T-helper 17 cell (primary cell): ENCODE measurements at regions not wholly inside any gene's neighbourhood (a gene's known extent, or its start where the extent isn't known, plus 50 kb on each side); places are given as distances from the start of the nearest gene placed in this dataset.

ENCODE experiments used
- ATAC-seq: fragments of 150-1000 bp; cut with Tn5 transposase; 2 replicates; pipeline ENCODE4 v1.10.0; 2021; ENCODE audit warnings: mild to moderate bottlenecking, moderate library complexity
- DNase-seq, 3 donors: peaks; one replicate each; pipeline versions ENCODE4 v3.0.0 to v3.0.0-alpha.2; 2020 to 2021
- H3K9me3 ChIP-seq: one replicate; pipeline ENCODE4 v1.7.0; 2013; ENCODE audit warnings: low read length, mild to moderate bottlenecking; ENCODE audit not compliant: control insufficient read depth, poor library complexity, severe bottlenecking
- H3K27ac Mint-ChIP-seq: one replicate; pipeline ENCODE4 v1.8.0; 2022; ENCODE audit warnings: mild to moderate bottlenecking, moderate library complexity, mixed read lengths
- H3K27me3 Mint-ChIP-seq: one replicate; pipeline ENCODE4 v1.8.0; 2022; ENCODE audit warnings: mixed read lengths
- H3K36me3 Mint-ChIP-seq: one replicate; pipeline ENCODE4 v1.8.0; 2022; ENCODE audit warnings: low read depth, mixed read lengths
- H3K4me1 Mint-ChIP-seq: one replicate; pipeline ENCODE4 v1.8.0; 2022; ENCODE audit warnings: mild to moderate bottlenecking, mixed read lengths
- H3K4me3 Mint-ChIP-seq: one replicate; pipeline ENCODE4 v1.8.0; 2022; ENCODE audit warnings: mild to moderate bottlenecking, moderate library complexity, mixed read lengths

DNA sequence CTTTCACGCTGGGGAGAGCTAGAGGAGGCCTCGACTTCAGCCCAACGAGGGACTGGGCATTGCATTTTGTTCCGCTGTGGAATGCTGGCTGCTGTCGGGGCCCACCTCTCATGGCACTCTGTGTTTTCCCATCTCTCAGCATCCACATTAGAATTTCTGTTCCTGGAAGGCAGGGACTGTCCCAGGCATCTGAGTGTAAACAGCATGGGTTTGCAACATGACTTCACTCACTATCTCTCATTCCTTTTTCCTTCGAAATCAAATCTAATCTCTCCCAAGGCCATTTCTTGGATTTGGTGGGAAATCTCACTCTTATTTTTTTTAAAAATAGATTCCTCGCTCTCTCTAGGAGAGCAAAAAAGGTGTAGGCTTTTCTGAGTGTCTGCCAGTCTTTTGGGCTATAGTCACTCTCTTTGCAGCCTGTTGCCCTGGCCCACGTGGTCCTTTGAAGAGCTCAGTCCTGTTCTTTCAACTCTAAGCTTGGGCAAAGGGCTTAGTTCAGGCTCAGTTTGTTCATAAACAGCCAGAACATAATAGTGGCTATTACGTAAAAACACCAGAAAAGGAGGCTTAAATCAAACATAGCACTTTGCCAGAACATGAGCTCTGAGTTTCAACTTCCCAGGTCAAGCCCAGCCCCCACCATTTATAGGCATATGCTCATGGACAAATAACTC lies 284.6 kb upstream of the ZFP64 start:
- Mint-ChIP-seq H3K4me3 (no peak overlapping the region), H3K27me3 (no peaks in the 10 kb centered on the region), H3K36me3 (no peaks in the 10 kb centered on the region), H3K4me1 (peaks cover 3% of the 10 kb centered on the region), H3K27ac (no peak overlapping the region)
- DNase-seq (no peak), ATAC-seq (no peak)
- no peaks in the 10 kb centered on the region for H3K9me3 ChIP-seq

DNA sequence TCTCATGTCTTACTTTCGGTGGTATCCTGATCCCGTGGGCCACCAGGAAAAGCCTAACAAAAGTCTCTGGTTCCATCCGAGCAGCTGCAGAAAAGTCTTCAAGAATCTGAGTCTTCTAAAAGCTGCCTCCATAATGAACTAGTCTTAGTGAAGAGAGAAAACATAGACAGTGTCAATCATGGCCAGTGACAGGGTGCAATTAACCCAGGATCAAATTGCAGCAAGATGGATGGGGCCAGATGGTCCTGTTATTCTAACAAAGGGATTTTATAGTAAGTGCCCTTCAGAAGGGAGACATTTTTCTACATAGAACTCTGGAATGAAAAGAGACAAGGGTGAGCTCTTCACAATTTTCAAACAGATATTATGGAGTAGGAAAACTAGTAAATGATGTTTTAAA lies 281.6 kb upstream of the ZFP64 start:
- no peak overlapping the region for H3K27ac Mint-ChIP-seq

DNA sequence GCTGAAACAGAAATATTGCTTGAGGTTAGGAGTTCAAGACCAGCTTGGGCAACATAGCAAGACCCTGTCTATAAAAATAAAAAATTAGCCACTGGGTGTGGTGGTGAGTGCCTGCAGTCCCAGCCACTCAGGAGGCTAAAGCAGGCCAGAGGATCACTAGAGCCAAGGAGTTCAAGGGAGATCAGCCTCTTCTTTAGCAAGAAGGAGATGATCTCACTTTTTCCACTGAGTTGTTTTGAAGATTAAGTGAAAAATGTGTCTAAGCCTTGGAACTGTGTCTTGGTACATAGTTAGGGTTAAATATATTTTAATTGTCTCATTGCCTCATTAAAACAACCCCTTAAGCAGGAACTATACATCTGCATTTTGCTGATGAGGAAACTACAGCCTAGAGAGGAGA lies 279.0 kb upstream of the ZFP64 start:
- Mint-ChIP-seq H3K4me1 (peaks cover 3% of the 10 kb centered on the region), H3K4me3 (no peak overlapping the region), H3K36me3 (peaks cover under 1% of the 10 kb centered on the region), H3K27me3 (no peaks in the 10 kb centered on the region), H3K27ac (no peak overlapping the region)
- DNase-seq: no peak
- no peak for ATAC-seq
- no peaks in the 10 kb centered on the region for H3K9me3 ChIP-seq

More for the DNA sequence above, 281.6 kb upstream of the ZFP64 start:
- H3K9me3 ChIP-seq: no peaks in the 10 kb centered on the region
- ATAC-seq (no peak), DNase-seq (no peak)
- H3K36me3 Mint-ChIP-seq: no peaks in the 10 kb centered on the region
- peaks cover 3% of the 10 kb centered on the region for H3K4me1 Mint-ChIP-seq
- no peak overlapping the region for H3K4me3 Mint-ChIP-seq
- H3K27me3 Mint-ChIP-seq: no peaks in the 10 kb centered on the region

DNA sequence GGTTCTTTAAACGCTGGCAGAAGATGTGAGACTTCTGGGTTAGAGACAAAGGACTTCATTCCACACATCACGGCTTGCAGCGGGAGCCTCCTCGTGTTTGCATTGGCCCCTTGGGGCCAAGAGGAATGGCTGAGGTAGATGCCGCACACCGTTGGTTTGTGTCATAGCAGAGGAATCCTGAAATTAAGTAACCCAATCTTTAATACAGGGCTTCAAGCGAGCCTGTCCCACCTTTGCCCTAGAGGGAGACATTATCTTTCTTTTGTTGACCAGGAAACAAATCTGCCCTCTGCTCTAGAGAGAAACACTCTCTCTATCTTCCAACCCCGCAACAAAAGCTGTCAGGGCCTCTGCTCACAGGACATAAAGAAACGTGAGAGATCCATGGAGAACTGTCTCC lies 277.5 kb upstream of the ZFP64 start:
- ATAC-seq: no peak
- DNase-seq: no peak
- no peaks in the 10 kb centered on the region for H3K4me1 Mint-ChIP-seq
- peaks cover 2% of the 10 kb centered on the region for H3K36me3 Mint-ChIP-seq
- no peaks in the 10 kb centered on the region for H3K9me3 ChIP-seq
- H3K27me3 Mint-ChIP-seq: peaks cover 4% of the 10 kb centered on the region
- H3K27ac Mint-ChIP-seq: no peak overlapping the region
- H3K4me3 Mint-ChIP-seq: no peak overlapping the region

DNA sequence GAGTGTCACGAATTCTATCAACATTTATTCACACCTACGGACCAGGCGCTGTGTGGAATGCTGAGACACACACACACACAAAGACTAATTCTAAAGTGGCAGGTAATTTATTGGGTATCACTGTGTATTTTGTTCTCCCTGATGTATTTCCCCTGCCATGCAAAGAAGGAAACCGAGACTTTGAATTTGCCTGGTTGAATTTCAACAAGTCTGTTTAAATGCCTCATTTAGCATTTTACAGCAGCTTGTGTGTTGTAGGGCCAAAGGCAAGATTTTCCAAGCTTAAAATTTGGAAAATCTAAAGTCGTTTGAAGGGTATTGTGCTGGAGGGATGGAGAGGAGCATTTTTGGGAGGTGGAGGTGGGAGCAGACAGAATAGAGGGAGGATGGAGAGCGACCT lies 274.4 kb upstream of the ZFP64 start:
- no peaks in the 10 kb centered on the region for H3K4me1 Mint-ChIP-seq
- DNase-seq (no peak), ATAC-seq (no peak)
- no peak overlapping the region for H3K4me3 Mint-ChIP-seq
- no peaks in the 10 kb centered on the region for H3K9me3 ChIP-seq
- peaks cover 13% of the 10 kb centered on the region for H3K27me3 Mint-ChIP-seq
- peaks cover 2% of the 10 kb centered on the region for H3K36me3 Mint-ChIP-seq
- no peak overlapping the region for H3K27ac Mint-ChIP-seq

DNA sequence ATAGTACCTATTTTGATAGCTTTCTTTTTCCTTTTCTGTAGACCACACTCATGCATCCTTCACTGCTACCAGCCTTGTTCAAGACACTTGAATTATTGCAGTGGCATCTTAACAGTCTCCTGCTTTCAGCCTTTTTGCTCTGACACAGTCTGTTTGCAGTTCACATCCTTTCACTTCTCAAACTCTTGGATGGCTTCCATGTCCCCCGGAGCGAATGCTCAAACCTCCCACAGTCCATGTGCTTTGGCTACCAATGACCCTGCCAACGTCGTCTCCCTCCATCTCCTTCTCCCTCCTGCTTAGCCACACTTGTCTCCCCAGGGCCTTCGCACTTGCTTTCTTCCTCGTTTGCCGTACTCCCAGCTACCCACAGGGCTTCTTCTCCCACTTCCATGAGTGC lies 270.0 kb upstream of the ZFP64 start:
- H3K9me3 ChIP-seq: no peaks in the 10 kb centered on the region
- no peaks in the 10 kb centered on the region for H3K4me1 Mint-ChIP-seq
- peaks cover 5% of the 10 kb centered on the region for H3K36me3 Mint-ChIP-seq
- no peak for ATAC-seq
- H3K27ac Mint-ChIP-seq: no peak overlapping the region
- H3K4me3 Mint-ChIP-seq: no peak overlapping the region
- no peak for DNase-seq
- peaks cover 13% of the 10 kb centered on the region for H3K27me3 Mint-ChIP-seq

DNA sequence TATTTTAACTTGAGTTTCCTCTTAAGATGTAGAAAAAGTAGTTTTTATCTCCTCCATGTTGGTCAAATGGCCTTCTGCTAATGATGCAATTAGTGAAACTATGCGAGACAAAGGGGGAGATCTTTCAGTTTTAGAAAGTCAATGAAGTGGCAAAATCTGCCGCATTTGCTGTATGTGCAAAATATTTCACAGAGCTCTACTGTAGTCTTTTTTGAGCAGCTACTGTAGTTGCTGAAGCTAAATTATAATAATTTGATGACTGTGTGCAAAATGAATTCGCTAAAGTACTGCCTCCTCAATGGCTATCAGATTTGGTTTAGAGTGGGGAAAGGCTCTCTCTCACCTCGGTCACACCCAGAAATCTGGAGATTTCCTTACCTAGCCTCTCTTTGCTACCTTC lies 267.6 kb upstream of the ZFP64 start:
- H3K36me3 Mint-ChIP-seq: peaks cover 2% of the 10 kb centered on the region
- peaks cover 10% of the 10 kb centered on the region for H3K27me3 Mint-ChIP-seq
- no peak overlapping the region for H3K27ac Mint-ChIP-seq
- no peaks in the 10 kb centered on the region for H3K9me3 ChIP-seq
- no peaks in the 10 kb centered on the region for H3K4me1 Mint-ChIP-seq
- no peak overlapping the region for H3K4me3 Mint-ChIP-seq
- DNase-seq (no peak), ATAC-seq (no peak)

DNA sequence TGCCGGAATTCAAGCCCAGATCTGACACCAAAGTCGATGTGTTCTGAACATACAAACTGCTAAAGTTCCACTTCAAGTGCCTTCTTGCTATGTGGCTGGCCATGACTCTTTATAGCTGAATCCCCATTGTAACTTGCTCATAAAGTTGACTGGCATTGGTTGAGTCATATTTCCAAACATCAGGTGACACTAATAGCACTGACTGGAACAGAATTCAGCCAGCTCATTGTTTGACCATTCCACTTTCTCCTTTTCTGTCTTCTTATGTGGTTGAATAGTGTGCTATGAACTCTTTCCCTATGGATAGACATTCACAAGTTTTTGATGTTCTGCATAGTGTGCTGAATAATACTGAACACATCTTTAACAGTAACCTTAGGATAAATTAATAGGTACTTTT lies 266.2 kb upstream of the ZFP64 start:
- H3K4me1 Mint-ChIP-seq: no peaks in the 10 kb centered on the region
- H3K9me3 ChIP-seq: no peaks in the 10 kb centered on the region

DNA sequence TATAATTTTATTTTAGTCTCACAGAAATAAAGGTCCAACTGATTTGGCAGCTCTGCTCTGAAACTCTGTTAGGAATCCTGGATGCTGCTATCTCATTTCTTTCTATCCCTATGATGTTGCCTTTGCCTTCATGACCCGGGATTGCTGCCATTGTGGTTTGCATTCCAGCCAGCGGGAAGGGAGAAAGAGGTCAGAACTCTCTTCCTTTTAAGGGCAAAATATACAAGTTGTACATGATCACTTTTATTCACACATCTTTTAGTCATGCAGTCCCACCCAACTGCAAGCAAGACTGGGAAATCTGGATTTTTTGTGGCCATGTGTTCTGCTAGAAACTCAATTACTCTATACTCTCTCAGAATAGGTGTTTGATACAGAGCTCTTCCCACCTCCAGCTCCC lies 263.1 kb upstream of the ZFP64 start:
- Mint-ChIP-seq H3K4me3 (no peak overlapping the region), H3K4me1 (no peaks in the 10 kb centered on the region), H3K27me3 (peaks cover 4% of the 10 kb centered on the region), H3K36me3 (peaks cover 2% of the 10 kb centered on the region), H3K27ac (no peak overlapping the region)
- DNase-seq (no peak), ATAC-seq (no peak)
- H3K9me3 ChIP-seq: no peaks in the 10 kb centered on the region

More for the DNA sequence above, 266.2 kb upstream of the ZFP64 start:
- no peak overlapping the region for H3K4me3 Mint-ChIP-seq
- H3K27me3 Mint-ChIP-seq: peaks cover 11% of the 10 kb centered on the region
- H3K36me3 Mint-ChIP-seq: peaks cover 2% of the 10 kb centered on the region
- DNase-seq: no peak
- H3K27ac Mint-ChIP-seq: no peak overlapping the region
- no peak for ATAC-seq

DNA sequence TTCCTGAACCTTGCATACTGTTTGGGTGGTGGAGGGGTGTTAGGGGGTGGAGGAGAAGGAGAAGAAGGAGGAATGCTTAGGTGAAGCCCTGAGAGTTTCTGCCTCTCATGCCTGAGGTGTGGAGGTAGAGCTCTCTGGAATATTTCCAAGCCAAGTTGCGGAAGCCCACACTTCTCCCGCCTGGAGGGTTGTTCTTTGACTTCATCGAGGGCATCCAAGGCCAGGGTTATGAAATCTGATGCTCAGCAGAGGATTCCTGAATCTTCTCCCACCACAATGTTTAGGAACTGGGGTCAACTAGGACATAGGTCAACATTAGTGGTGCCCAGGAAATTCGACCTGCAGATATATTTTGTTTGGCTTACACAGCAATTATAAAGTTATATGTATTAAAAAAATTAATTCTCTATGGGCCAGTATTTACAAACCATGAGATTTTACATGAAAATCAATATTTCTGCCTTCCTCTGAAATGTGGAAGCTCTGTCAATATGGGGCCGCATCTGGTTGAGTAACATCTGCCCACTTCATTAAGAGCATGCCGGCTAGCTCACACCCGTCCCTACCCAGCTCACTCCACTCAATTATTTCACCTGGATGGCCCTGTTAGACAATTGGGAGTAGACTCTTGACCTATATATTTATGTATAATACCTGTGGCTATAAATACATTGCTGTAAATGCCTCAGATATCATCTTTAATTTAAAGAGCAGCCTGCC lies 257.1 kb upstream of the ZFP64 start:
- H3K9me3 ChIP-seq: no peaks in the 10 kb centered on the region
- Mint-ChIP-seq H3K4me1 (no peaks in the 10 kb centered on the region), H3K36me3 (no peaks in the 10 kb centered on the region), H3K4me3 (no peak overlapping the region), H3K27ac (no peak overlapping the region), H3K27me3 (peaks cover 1% of the 10 kb centered on the region)
- no peak for DNase-seq
- ATAC-seq: no peak

DNA sequence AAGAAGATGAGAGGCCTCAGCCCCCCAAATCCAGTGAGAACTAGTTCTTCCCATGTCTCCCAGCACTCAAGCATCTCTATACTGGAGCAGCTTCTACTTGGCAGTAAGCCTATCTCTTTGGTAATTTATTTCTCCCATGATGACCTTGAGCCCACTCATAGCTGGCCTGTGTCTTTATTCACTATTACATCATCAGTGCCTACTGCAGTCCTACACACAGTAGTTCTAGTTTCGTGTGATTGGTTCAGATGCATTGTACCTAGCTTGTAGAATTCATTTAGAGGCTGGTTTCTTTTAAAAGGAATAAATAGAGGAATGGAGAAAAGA lies 255.6 kb upstream of the ZFP64 start:
- H3K27ac Mint-ChIP-seq: no peak overlapping the region
- no peak for ATAC-seq
- no peaks in the 10 kb centered on the region for H3K27me3 Mint-ChIP-seq
- H3K9me3 ChIP-seq: no peaks in the 10 kb centered on the region
- no peak overlapping the region for H3K4me3 Mint-ChIP-seq
- H3K4me1 Mint-ChIP-seq: no peaks in the 10 kb centered on the region
- DNase-seq: no peak
- no peaks in the 10 kb centered on the region for H3K36me3 Mint-ChIP-seq

DNA sequence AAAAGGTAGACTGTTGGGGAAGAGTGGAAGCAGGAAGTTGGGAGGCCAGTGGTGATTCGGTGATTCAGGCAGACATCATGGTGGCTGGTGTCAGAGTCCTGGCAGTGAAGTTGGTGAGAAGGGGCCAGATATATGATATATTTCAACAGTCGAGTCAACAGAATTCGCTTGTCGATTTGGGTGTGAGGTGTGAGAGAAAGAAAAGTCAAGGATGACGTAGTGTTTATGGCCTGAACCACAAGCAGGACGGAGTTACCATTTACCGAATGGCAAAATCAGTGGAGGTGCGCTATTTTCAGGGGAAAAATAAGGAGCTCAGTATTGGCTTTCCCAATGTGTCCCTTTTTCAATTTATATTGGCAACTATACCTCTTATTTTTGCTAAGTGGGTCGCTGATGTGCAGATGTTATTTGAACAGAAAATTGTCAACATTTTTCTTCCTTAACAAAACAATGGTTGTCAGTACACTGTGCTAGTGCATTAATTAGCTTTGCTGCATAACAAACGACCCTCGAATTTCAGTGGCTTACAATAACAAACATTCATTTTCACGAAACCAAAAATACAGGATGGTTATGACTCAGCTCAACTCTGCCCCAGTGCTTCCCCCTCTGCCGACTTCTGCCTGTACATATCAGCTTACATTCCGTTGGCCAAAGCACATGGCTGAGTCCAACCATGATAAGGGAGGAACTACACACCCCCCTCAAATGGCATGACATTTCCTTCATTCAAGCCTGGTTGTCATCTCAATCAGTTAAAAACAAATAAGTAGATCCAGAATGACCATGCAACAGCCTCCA lies 255.0 kb upstream of the ZFP64 start:
- Mint-ChIP-seq H3K4me1 (no peaks in the 10 kb centered on the region), H3K4me3 (no peak overlapping the region), H3K36me3 (no peaks in the 10 kb centered on the region), H3K27ac (no peak overlapping the region), H3K27me3 (peaks cover 5% of the 10 kb centered on the region)
- no peaks in the 10 kb centered on the region for H3K9me3 ChIP-seq
- DNase-seq (no peak), ATAC-seq (no peak)

DNA sequence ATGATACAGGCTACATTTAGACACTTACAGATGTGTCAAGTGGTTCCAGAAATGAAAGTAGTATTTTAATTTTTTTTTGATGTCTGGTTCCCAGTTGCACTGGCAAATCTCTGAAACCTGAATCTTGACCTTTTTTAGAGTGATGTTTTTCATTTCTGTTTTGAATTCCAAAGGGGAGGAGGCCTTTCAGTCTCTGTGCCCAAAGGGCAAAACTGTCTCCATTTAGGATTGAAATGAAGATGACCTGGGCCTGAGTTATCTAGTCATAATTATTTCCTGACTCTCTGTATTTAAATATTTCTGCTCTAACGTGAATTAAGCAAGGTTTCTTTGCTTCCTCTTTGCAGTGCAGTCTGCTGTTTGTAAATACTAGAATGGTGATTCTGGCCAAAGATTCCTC lies 252.9 kb upstream of the ZFP64 start:
- DNase-seq: no peak
- no peaks in the 10 kb centered on the region for H3K4me1 Mint-ChIP-seq
- no peak for ATAC-seq
- no peak overlapping the region for H3K4me3 Mint-ChIP-seq
- H3K27ac Mint-ChIP-seq: no peak overlapping the region
- no peaks in the 10 kb centered on the region for H3K36me3 Mint-ChIP-seq
- H3K27me3 Mint-ChIP-seq: peaks cover 9% of the 10 kb centered on the region
- H3K9me3 ChIP-seq: no peaks in the 10 kb centered on the region
